ENCODE measurements at regions not wholly inside any gene's neighbourhood (a gene's known extent, or its start where the extent isn't known, plus 50 kb on each side); places are given as distances from the start of the nearest gene placed in this dataset.

- no peaks in the 10 kb centered on the region for H3K27me3 ChIP-seq
- H3K4me1 ChIP-seq: no peaks in the 10 kb centered on the region
- peaks cover 0 to 5% of the 10 kb centered on the region in 2 donors for H3K9me3 ChIP-seq
- no peaks in the 10 kb centered on the region for H3K36me3 ChIP-seq
- intact Hi-C loops (cut with DNase I): no loop called here
- no peak overlapping the region for H3K27ac ChIP-seq
- DNase-seq (ENCODE audit: low spot score in 2 of 2): no peak
- no peak for TF ChIP-seq CTCF (IDR thresholded peaks at IDR 0.05)
- H3K4me3 ChIP-seq: no peak overlapping the region
These were observed 137.2 kb upstream of the GSC start for GRCh38 chr14:94906991-94907587.

DNA sequence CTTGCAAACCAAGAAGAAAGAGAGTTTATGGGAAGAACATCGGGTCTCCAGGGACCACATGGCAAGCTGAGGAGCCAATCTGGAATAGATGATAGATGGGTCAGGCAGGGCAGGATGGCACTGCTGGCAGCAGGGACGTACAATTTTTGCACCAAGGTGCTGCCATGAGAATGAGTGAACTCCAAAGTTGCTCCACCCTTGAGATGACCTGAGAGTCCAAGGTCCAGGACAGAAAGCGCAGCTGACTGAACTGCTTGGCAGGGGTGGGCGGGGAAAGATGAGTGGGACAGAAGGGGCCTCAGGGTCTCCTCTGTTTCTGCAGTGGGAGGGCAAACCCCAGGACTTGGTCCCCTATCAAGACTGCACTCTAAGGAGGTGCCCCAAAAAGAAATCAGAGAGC, 136.7 kb upstream of the GSC start:
- no peaks in the 10 kb centered on the region for H3K27me3 ChIP-seq
- no peaks in the 10 kb centered on the region for H3K36me3 ChIP-seq
- no peaks in the 10 kb centered on the region for H3K4me1 ChIP-seq
- no peak overlapping the region for H3K27ac ChIP-seq
- DNase-seq (ENCODE audit: low spot score in 2 of 2): no peak
- TF ChIP-seq CTCF (IDR thresholded peaks at IDR 0.05): no peak
- intact Hi-C loops (cut with DNase I): no loop called here
- H3K9me3 ChIP-seq: peaks cover 0 to 5% of the 10 kb centered on the region in 2 donors
- no peak overlapping the region for H3K4me3 ChIP-seq

- H3K4me3 ChIP-seq: no peak overlapping the region
- DNase-seq (ENCODE audit: low spot score in 2 of 2): no peak
- no peak for TF ChIP-seq CTCF (IDR thresholded peaks at IDR 0.05)
- no peak overlapping the region for H3K27ac ChIP-seq
- H3K36me3 ChIP-seq: no peaks in the 10 kb centered on the region
- no peaks in the 10 kb centered on the region for H3K4me1 ChIP-seq
- H3K27me3 ChIP-seq: no peaks in the 10 kb centered on the region
- H3K9me3 ChIP-seq: no peaks in the 10 kb centered on the region
- intact Hi-C loops (cut with DNase I): no loop called here
These were observed 134.7 kb upstream of the GSC start for GRCh38 chr14:94904636-94905035.

DNA sequence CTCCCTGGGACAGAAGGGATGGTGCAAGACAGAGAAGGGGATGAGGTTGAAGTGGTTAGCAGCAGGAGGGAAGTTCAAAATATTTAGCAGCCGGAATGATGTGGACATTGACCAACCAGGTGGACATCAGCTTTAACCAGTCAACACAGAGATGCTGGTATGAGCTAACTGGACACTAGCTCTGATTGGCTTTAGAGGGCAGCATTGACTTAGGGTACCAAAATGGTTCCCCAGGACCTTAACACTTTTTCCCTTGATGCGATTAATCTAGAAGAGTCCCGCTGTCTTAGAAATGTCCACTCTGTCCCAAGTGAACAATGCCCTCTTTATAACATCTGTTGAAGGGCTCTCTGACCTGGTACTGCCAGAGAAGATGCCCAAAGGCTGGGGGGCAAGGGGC, 134.0 kb upstream of the GSC start:
- Histone ChIP-seq H3K9me3 (no peaks in the 10 kb centered on the region), H3K27ac (no peak overlapping the region), H3K4me1 (no peaks in the 10 kb centered on the region), H3K36me3 (no peaks in the 10 kb centered on the region), H3K27me3 (no peaks in the 10 kb centered on the region), H3K4me3 (no peak overlapping the region)
- TF ChIP-seq CTCF (IDR thresholded peaks at IDR 0.05): peak in 1 of 3 experiments; percentile 23
- no peak for DNase-seq (ENCODE audit: low spot score in 2 of 2)
- intact Hi-C loops (cut with DNase I): no loop called here

DNA sequence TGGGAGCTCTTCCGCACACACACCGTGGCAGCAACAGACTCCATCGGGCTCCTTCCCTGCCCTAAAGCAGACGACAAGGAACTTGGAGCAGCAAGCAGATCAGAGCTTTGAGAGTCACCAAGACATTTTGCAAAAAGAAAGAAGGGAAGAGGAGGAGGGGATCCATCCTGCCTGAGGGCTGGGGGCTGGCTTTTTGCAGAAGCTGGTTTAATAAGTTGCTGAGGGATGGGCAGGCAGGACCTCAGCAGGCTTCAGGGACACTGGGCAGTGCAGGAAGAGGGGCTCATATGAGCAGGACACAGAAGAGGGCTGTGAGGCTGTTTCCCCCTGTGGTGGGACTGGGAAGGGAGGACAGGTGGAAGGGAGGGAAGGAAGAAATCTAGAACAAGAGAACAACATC, 133.4 kb upstream of the GSC start:
- Histone ChIP-seq H3K9me3 (no peaks in the 10 kb centered on the region), H3K27ac (no peak overlapping the region), H3K27me3 (no peaks in the 10 kb centered on the region), H3K4me3 (no peak overlapping the region), H3K4me1 (no peaks in the 10 kb centered on the region), H3K36me3 (no peaks in the 10 kb centered on the region)
- TF ChIP-seq CTCF (IDR thresholded peaks at IDR 0.05): no peak
- intact Hi-C loops (cut with DNase I): no loop called here
- DNase-seq (ENCODE audit: low spot score in 2 of 2): no peak

DNA sequence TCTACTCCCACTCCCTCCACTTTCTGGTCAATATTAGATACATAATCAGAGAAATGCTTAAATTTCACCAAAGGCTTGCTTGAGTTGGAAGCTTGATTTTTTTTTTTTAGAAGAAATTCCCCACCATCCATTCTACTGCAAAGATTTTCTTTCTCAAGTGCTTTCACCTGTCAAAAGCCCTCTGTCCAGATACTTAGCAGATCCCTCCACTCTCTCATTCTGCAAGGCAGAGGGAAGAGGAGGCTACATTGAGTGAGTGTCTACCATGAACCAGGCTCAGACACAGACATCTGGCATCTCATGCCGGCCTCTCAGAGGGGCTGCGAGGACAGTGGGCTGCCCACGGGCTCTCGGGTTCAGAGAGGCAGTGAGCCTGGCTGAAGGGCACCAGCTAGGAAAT, 127.6 kb upstream of the GSC start:
- TF ChIP-seq CTCF (IDR thresholded peaks at IDR 0.05): no peak
- no peaks in the 10 kb centered on the region for H3K9me3 ChIP-seq
- no peaks in the 10 kb centered on the region for H3K4me1 ChIP-seq
- DNase-seq (ENCODE audit: low spot score in 2 of 2): no peak
- H3K27me3 ChIP-seq: no peaks in the 10 kb centered on the region
- H3K36me3 ChIP-seq: no peaks in the 10 kb centered on the region
- H3K4me3 ChIP-seq: no peak overlapping the region
- intact Hi-C loops (cut with DNase I): no loop called here
- H3K27ac ChIP-seq: no peak overlapping the region
